ENCODE measurements at regions not wholly inside any gene's neighbourhood (a gene's known extent, or its start where the extent isn't known, plus 50 kb on each side); places are given as distances from the start of the nearest gene placed in this dataset.

- DNase-seq: no peak
Measured at GRCh38 chr1:213715182-213715581, 272.6 kb upstream of the PROX1 start.

GRCh38 chr1:213719462-213719861, 268.3 kb upstream of the PROX1 start:
- DNase-seq: no peak

- no peak for DNase-seq
Measured at GRCh38 chr1:213720032-213720431, 267.7 kb upstream of the PROX1 start.

GRCh38 chr1:213723187-213723586, 264.6 kb upstream of the PROX1 start:
- no peak for DNase-seq

GRCh38 chr1:213724640-213725536, 262.9 kb upstream of the PROX1 start:
- DNase-seq: peak in 14 of 56 donors; percentile 1 to 25 (median 6)

GRCh38 chr1:213727853-213728592, 259.8 kb upstream of the PROX1 start:
- DNase-seq: no peak

- DNase-seq: no peak
Measured at GRCh38 chr1:213728593-213729536, 258.9 kb upstream of the PROX1 start.

- no peak for DNase-seq
Measured at GRCh38 chr1:213733705-213734104, 254.1 kb upstream of the PROX1 start.

GRCh38 chr1:213737398-213738035, 250.3 kb upstream of the PROX1 start:
- DNase-seq: no peak

- DNase-seq: no peak
Measured at GRCh38 chr1:213738658-213739057, 249.1 kb upstream of the PROX1 start.

- no peak for DNase-seq
Measured at GRCh38 chr1:213742992-213743391, 244.8 kb upstream of the PROX1 start.

- DNase-seq: no peak
Measured at GRCh38 chr1:213744780-213745179, 243.0 kb upstream of the PROX1 start.

GRCh38 chr1:213745451-213745850, 242.3 kb upstream of the PROX1 start:
- DNase-seq: no peak

- DNase-seq: no peak
Measured at GRCh38 chr1:213749558-213749957, 238.2 kb upstream of the PROX1 start.

GRCh38 chr1:213750231-213751063, 237.3 kb upstream of the PROX1 start:
- DNase-seq: no peak

- DNase-seq: no peak
Measured at GRCh38 chr1:213751064-213751397, 236.7 kb upstream of the PROX1 start.

- no peak for DNase-seq
Measured at GRCh38 chr1:213759359-213760181, 228.2 kb upstream of the PROX1 start.

GRCh38 chr1:213761845-213762407, 225.8 kb upstream of the PROX1 start:
- DNase-seq: no peak

GRCh38 chr1:213767683-213768082, 220.1 kb upstream of the PROX1 start:
- no peak for DNase-seq
